Neural cell (in vitro differentiated cells): ENCODE measurements at regions not wholly inside any gene's neighbourhood (a gene's known extent, or its start where the extent isn't known, plus 50 kb on each side); places are given as distances from the start of the nearest gene placed in this dataset.

Experiments
- H2AFZ ChIP-seq: fragments of 200-600, 300-800 bp; sonication (generic), shearing (Covaris generic); 2 replicates; pipeline ENCODE4 v1.6.0; 2014; ENCODE audit warnings: low read depth, mild to moderate bottlenecking, antibody characterized with exemption, low read length, moderate library complexity
- H3F3A ChIP-seq: fragments of 200-600 bp; shearing (Covaris generic); 2 replicates; pipeline ENCODE4 v1.6.1; 2016; ENCODE audit warnings: mild to moderate bottlenecking, moderate library complexity, mixed read lengths, antibody characterized with exemption, low read length; ENCODE audit not compliant: insufficient read depth, poor library complexity, severe bottlenecking
- H3K27ac ChIP-seq: fragments of 200-600, 300-800 bp; sonication (generic), shearing (Covaris generic); 2 replicates; pipeline ENCODE4 v1.5.1; 2014; ENCODE audit warnings: mild to moderate bottlenecking, low read length, moderate library complexity
- H3K27me3 ChIP-seq: fragments of 300-800, 200-600 bp; sonication (generic), shearing (Covaris generic); 2 replicates; pipeline ENCODE4 v1.6.0; 2014; ENCODE audit warnings: mild to moderate bottlenecking, low read depth, low read length, moderate library complexity; ENCODE audit not compliant: insufficient read depth
- H3K36me3 ChIP-seq: fragments of 300-800, 200-600 bp; sonication (generic), shearing (Covaris generic); 2 replicates; pipeline ENCODE4 v1.5.1; 2014; ENCODE audit warnings: mild to moderate bottlenecking, antibody characterized with exemption, low read length, moderate library complexity; ENCODE audit not compliant: insufficient read depth
- H3K4me2 ChIP-seq: fragments of 300-800, 200-600 bp; sonication (generic), shearing (Covaris generic); 2 replicates; pipeline ENCODE4 v1.6.0; 2014; ENCODE audit warnings: mild to moderate bottlenecking, low read length
- H3K4me3 ChIP-seq: fragments of 300-800, 200-600 bp; sonication (generic), shearing (Covaris generic); 2 replicates; pipeline ENCODE4 v1.5.1; 2014; ENCODE audit warnings: mild to moderate bottlenecking, low read length, moderate library complexity
- H3K79me2 ChIP-seq: fragments of 200-600 bp; shearing (Covaris generic); replicated peaks from 2 replicates; pipeline ENCODE4 v1.6.0; 2014; ENCODE audit warnings: mild to moderate bottlenecking, low read length, moderate library complexity; ENCODE audit not compliant: insufficient read depth
- H3K9ac ChIP-seq: fragments of 300-800, 200-600 bp; sonication (generic), shearing (Covaris generic); 2 replicates; pipeline ENCODE4 v1.6.1; 2016; ENCODE audit warnings: mild to moderate bottlenecking, low read length, mixed read lengths
- H3K9me2 ChIP-seq: fragments of 200-600 bp; shearing (Covaris generic); 2 replicates; pipeline ENCODE4 v1.6.1; 2016; ENCODE audit warnings: mild to moderate bottlenecking, low read length, mixed read lengths; ENCODE audit not compliant: insufficient read depth
- H3K9me3 ChIP-seq: fragments of 200-600, 300-800 bp; sonication (generic), shearing (Covaris generic); 2 replicates; pipeline ENCODE4 v1.6.1; 2016; ENCODE audit warnings: mild to moderate bottlenecking, mixed run types, low read length, moderate library complexity, mixed read lengths
- H4K20me1 ChIP-seq: fragments of 200-600 bp; shearing (Covaris generic); 2 replicates; pipeline ENCODE4 v1.6.1; 2016; ENCODE audit warnings: mild to moderate bottlenecking, mixed run types; ENCODE audit not compliant: insufficient read depth
- EP300 ChIP-seq: fragments of 450-650 bp; conservative IDR thresholded peaks from 2 replicates; pipeline ENCODE4 v1.6.1; 2014; ENCODE audit warnings: antibody characterized with exemption, mild to moderate bottlenecking, moderate library complexity; ENCODE audit not compliant: poor library complexity, severe bottlenecking
- EZH2 ChIP-seq: fragments of 200-600, 300-800 bp; shearing (Covaris generic), sonication (generic); IDR thresholded peaks from 2 replicates; pipeline ENCODE4 v1.6.1; 2014; ENCODE audit warnings: antibody characterized with exemption, low read length, borderline replicate concordance, mild to moderate bottlenecking; ENCODE audit not compliant: insufficient read depth, poor library complexity, severe bottlenecking
- MXI1 ChIP-seq: fragments of 450-650 bp; conservative IDR thresholded peaks from 2 replicates; pipeline ENCODE4 v1.6.1; 2014; ENCODE audit warnings: antibody characterized with exemption, mild to moderate bottlenecking; ENCODE audit not compliant: poor library complexity, severe bottlenecking
- POLR2AphosphoS5 ChIP-seq: IDR thresholded peaks from 2 replicates; pipeline ENCODE4 v1.6.1; 2012
- RAD21 ChIP-seq: fragments of 450-650 bp; conservative IDR thresholded peaks from 2 replicates; pipeline ENCODE4 v1.6.1; 2014; ENCODE audit warnings: antibody characterized with exemption, mild to moderate bottlenecking, moderate library complexity
- SMC3 ChIP-seq: fragments of 450-650 bp; conservative IDR thresholded peaks from 2 replicates; pipeline ENCODE4 v1.6.1; 2014; ENCODE audit warnings: antibody characterized with exemption, mild to moderate bottlenecking, moderate library complexity; ENCODE audit not compliant: poor library complexity
- TAF1 ChIP-seq: IDR thresholded peaks from 2 replicates; pipeline ENCODE4 v1.6.1; 2012; ENCODE audit warnings: low read depth
- TF ChIP-seq, protein P1 (sequence below): fragments of 450-650 bp; IDR thresholded peaks from 2 replicates; pipeline ENCODE4 v1.5.1; 2014; ENCODE audit warnings: antibody characterized with exemption, mild to moderate bottlenecking, moderate library complexity; ENCODE audit not compliant: poor library complexity, severe bottlenecking
- TF ChIP-seq, protein P2 (sequence below): IDR thresholded peaks from 2 replicates; pipeline ENCODE4 v1.6.1; 2012; ENCODE audit warnings: borderline replicate concordance

DNA sequence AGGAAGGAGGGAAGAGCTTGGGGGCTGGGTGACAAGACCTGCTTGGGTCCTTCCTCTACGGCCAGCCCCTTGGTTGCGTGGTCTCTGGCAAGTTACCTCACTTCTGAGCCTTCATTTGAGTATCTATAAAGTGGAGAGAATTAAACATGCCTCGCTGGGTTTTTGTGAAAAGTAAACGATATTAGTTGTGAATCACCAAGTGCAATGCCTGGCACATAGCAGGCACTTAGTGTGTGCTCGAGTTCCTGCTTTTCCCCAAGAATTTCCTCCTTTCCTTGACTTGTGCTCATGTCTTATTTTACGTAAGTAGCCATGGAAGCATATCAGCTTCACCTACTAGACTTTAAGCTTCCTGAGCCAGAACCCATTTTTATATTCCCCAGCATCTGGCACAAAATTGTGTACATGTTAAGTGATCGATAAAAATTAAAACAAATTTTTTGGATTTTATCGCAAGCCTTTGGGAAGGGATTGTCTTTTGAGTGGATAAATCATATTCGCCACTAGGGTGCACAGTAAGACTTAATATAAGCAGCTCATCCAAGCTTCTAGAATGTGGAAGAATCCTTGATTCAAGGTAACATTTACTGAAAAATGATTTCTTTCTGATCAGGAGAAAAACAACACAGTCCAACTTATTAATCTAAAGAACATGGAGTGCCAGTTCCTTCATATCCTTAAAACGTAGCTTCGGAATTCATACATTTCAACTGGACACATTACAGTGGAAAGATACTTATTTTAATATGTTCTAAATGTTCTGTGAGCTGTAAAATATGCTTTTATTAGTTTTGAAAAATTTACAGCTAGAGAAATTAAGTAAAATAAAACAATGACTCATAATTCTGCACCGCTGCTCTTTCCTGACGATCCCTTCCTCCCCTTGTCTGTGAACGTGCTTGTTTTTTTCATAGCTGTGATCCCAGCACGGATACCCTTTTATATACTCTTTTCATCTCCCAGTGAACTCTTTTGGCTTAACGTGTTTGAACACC, 62.0 kb downstream of the SLC25A47 start:
- H3K27ac ChIP-seq, result peak overlapping the region; percentile 33
- no peaks in the 10 kb centered on the region for H3F3A ChIP-seq
- no peaks in the 10 kb centered on the region for H3K9me3 ChIP-seq
- H3K9ac ChIP-seq, result peak overlapping the region; percentile 11
- no peak overlapping the region for H3K4me2 ChIP-seq
- H3K4me3 ChIP-seq, result no peak overlapping the region
- no peaks in the 10 kb centered on the region for H3K36me3 ChIP-seq
- no peaks in the 10 kb centered on the region for H4K20me1 ChIP-seq
- no peaks in the 10 kb centered on the region for H3K27me3 ChIP-seq
- no peaks in the 10 kb centered on the region for H3K9me2 ChIP-seq
- TF ChIP-seq RAD21, result peak; percentile 92
- TF ChIP-seq EP300, result no peak
- peak; percentile 91 for TF ChIP-seq SMC3
- no peak for TF ChIP-seq EZH2
- no peak for TF ChIP-seq TAF1
- no peak for TF ChIP-seq POLR2AphosphoS5
- TF ChIP-seq, protein P1, sequence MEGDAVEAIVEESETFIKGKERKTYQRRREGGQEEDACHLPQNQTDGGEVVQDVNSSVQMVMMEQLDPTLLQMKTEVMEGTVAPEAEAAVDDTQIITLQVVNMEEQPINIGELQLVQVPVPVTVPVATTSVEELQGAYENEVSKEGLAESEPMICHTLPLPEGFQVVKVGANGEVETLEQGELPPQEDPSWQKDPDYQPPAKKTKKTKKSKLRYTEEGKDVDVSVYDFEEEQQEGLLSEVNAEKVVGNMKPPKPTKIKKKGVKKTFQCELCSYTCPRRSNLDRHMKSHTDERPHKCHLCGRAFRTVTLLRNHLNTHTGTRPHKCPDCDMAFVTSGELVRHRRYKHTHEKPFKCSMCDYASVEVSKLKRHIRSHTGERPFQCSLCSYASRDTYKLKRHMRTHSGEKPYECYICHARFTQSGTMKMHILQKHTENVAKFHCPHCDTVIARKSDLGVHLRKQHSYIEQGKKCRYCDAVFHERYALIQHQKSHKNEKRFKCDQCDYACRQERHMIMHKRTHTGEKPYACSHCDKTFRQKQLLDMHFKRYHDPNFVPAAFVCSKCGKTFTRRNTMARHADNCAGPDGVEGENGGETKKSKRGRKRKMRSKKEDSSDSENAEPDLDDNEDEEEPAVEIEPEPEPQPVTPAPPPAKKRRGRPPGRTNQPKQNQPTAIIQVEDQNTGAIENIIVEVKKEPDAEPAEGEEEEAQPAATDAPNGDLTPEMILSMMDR, result peak; percentile 88
- TF ChIP-seq MXI1, result no peak
- TF ChIP-seq, protein P2, sequence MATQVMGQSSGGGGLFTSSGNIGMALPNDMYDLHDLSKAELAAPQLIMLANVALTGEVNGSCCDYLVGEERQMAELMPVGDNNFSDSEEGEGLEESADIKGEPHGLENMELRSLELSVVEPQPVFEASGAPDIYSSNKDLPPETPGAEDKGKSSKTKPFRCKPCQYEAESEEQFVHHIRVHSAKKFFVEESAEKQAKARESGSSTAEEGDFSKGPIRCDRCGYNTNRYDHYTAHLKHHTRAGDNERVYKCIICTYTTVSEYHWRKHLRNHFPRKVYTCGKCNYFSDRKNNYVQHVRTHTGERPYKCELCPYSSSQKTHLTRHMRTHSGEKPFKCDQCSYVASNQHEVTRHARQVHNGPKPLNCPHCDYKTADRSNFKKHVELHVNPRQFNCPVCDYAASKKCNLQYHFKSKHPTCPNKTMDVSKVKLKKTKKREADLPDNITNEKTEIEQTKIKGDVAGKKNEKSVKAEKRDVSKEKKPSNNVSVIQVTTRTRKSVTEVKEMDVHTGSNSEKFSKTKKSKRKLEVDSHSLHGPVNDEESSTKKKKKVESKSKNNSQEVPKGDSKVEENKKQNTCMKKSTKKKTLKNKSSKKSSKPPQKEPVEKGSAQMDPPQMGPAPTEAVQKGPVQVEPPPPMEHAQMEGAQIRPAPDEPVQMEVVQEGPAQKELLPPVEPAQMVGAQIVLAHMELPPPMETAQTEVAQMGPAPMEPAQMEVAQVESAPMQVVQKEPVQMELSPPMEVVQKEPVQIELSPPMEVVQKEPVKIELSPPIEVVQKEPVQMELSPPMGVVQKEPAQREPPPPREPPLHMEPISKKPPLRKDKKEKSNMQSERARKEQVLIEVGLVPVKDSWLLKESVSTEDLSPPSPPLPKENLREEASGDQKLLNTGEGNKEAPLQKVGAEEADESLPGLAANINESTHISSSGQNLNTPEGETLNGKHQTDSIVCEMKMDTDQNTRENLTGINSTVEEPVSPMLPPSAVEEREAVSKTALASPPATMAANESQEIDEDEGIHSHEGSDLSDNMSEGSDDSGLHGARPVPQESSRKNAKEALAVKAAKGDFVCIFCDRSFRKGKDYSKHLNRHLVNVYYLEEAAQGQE, result no peak
- H2AFZ ChIP-seq, result no peak overlapping the region
- H3K79me2 ChIP-seq, result peaks cover 9% of the 10 kb centered on the region

DNA sequence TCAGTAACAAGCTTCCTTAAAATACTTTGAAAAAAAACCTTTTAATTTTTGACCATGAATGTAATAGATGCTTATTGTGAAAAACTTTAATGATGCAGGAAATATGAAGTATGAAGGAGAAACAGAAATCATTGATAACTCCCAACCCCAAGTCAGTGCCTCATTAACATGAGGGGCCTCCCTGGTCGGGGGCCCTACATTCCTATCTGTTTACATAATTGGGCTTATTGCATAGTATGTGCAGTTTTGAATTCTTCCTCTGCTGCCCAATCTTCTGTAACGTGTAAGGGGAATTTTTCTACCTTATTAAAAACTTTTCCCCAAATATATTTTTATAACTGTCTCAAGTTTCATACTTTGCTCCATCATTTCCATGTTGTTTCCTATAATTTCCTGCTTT, 63.0 kb downstream of the SLC25A47 start:
- TF ChIP-seq RAD21 (no peak), SMC3 (no peak), POLR2AphosphoS5 (no peak), EP300 (no peak), MXI1 (no peak), EZH2 (no peak), TAF1 (no peak)
- TF ChIP-seq, protein P1, result no peak
- TF ChIP-seq, protein P2, result no peak
- Histone ChIP-seq H4K20me1 (no peaks in the 10 kb centered on the region), H3K9me2 (no peaks in the 10 kb centered on the region), H3K9ac (no peak overlapping the region), H3K27me3 (no peaks in the 10 kb centered on the region), H3K36me3 (no peaks in the 10 kb centered on the region), H2AFZ (no peak overlapping the region), H3K27ac (no peak overlapping the region), H3K79me2 (peaks cover 9% of the 10 kb centered on the region), H3F3A (no peaks in the 10 kb centered on the region), H3K4me3 (no peak overlapping the region), H3K4me2 (no peak overlapping the region), H3K9me3 (no peaks in the 10 kb centered on the region)
